ENCODE measurements at regions not wholly inside any gene's neighbourhood (a gene's known extent, or its start where the extent isn't known, plus 50 kb on each side); places are given as distances from the start of the nearest gene placed in this dataset.

DNA sequence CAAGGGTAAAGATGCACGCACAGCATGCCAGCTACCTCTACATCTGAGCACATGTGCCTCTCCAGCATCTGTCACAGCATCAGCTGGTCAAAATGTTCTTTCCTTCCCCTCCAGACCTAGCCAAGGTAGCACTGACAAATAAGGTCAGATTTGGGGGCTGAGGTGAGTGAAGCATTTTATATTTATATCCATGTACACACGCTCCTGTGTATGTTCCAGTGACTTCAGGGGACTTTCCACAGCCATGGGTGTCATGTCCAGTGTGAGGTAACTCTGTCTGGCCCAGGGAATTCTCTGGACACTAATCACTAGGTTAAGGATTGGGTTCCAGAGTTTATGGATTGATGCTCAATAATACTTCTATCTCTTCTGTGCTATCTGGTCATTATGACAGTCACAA lies 165.2 kb upstream of the TP63 start:
- H3K4me3 ChIP-seq (ENCODE audit: low read depth, low read length): no peak overlapping the region
- POLR2A ChIA-PET: no interaction called here
- CTCF ChIA-PET: interaction anchor here (0.9 kb wide), 1 partner anchor 11 kb away, joined by 3 read pairs; no protein-coding TSS in a partner anchor
- DNase-seq (ENCODE audit: low read depth, low spot score): no peak
- TF ChIP-seq, protein P1, sequence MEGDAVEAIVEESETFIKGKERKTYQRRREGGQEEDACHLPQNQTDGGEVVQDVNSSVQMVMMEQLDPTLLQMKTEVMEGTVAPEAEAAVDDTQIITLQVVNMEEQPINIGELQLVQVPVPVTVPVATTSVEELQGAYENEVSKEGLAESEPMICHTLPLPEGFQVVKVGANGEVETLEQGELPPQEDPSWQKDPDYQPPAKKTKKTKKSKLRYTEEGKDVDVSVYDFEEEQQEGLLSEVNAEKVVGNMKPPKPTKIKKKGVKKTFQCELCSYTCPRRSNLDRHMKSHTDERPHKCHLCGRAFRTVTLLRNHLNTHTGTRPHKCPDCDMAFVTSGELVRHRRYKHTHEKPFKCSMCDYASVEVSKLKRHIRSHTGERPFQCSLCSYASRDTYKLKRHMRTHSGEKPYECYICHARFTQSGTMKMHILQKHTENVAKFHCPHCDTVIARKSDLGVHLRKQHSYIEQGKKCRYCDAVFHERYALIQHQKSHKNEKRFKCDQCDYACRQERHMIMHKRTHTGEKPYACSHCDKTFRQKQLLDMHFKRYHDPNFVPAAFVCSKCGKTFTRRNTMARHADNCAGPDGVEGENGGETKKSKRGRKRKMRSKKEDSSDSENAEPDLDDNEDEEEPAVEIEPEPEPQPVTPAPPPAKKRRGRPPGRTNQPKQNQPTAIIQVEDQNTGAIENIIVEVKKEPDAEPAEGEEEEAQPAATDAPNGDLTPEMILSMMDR (IDR thresholded peaks at IDR 0.05; ENCODE audit: insufficient read depth, low read length, missing control alignments): no peak

DNA sequence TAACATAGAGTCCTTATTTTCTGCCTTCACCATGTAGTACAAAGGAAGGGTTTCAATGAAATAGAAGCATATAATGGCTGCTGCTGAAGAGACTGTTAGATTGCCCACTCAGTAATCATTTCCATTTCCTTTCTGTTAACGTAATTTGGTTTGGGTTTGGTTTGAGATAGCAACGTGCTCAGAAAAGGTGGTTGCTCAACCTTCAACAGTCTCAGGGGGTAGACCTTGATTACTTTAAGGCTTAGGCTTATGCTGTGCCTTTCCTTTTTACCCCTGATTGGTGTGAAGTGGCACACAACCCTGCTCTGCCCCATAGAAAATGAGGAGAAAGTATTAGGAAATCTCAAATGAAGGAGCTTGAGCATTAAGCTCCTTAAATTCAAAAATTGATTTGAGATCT lies 163.7 kb upstream of the TP63 start:
- POLR2A ChIA-PET: no interaction called here
- CTCF ChIA-PET: no interaction called here

DNA sequence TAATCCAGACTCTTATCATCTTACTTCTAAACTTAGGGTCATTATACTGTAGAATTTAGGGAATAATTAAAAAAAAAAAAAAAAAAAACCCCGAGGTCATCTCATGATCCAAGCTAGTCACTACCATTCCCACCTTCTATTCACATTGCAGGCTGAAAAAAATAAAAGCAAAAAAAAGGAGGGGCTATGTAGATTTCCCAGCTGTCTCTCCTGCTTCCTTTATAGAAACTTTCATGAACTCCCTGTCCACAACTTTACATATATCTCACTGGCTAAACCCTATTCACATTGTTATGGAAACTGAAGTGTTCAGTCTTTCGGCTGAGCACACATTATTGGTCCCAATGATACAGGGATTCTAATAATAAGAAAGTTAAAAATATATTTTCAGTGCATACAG lies 156.2 kb upstream of the TP63 start:
- no peak overlapping the region for H3K4me3 ChIP-seq (ENCODE audit: low read depth, low read length)
- DNase-seq (ENCODE audit: low read depth, low spot score): no peak
- POLR2A ChIA-PET: no interaction called here
- TF ChIP-seq, protein P1 (IDR thresholded peaks at IDR 0.05; ENCODE audit: insufficient read depth, low read length, missing control alignments): no peak
- CTCF ChIA-PET: interaction anchor here (0.6 kb wide), 1 partner anchor 474 kb away, joined by 3 read pairs; no protein-coding TSS in a partner anchor

More for the DNA sequence above, 163.7 kb upstream of the TP63 start:
- TF ChIP-seq, protein P1 (IDR thresholded peaks at IDR 0.05; ENCODE audit: insufficient read depth, low read length, missing control alignments): no peak
- DNase-seq (ENCODE audit: low read depth, low spot score): no peak
- no peak overlapping the region for H3K4me3 ChIP-seq (ENCODE audit: low read depth, low read length)

DNA sequence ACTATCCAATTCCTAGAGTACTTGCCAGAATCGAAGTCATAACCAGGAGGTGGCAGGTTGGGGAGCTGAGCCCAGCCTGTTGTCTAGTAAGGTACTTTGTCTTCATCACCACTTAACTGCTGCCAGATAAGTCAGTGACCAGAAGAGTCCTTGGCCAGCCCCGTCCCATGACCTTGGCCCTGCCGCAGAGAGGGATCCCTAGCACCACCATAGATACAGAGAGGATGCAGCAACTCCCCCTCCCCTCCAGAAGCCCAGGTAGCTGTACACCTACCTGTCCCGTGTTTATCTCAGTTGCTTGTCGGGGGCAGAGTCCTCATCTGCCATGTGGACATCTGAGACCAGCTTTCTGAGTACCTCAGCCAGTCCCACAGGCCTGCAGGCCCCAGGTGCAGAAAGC lies 153.6 kb upstream of the TP63 start:
- TF ChIP-seq, protein P1 (IDR thresholded peaks at IDR 0.05; ENCODE audit: insufficient read depth, low read length, missing control alignments): no peak
- no peak for DNase-seq (ENCODE audit: low read depth, low spot score)
- H3K4me3 ChIP-seq (ENCODE audit: low read depth, low read length): no peak overlapping the region
- POLR2A ChIA-PET: no interaction called here
- CTCF ChIA-PET: no interaction called here

DNA sequence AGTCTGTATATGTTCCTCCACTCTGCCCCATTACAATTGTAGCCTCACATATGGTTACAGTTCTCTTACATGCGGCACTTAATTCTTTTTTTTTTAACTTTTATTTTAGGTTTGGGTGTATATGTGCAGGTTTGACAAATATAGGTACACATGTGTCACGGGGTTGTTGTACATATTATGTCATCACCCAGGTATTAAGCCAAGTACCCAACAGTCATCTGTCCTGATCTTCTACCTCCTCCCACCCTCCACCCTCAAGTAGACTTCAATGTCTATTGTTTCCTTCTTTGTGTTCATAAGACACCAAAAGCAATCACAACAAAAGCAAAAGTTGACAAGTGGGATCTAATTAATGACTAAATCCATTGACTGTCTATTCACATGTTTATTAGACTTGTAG lies 144.6 kb upstream of the TP63 start:
- no peak for DNase-seq (ENCODE audit: low read depth, low spot score)
- TF ChIP-seq, protein P1 (IDR thresholded peaks at IDR 0.05; ENCODE audit: insufficient read depth, low read length, missing control alignments): no peak
- no peak overlapping the region for H3K4me3 ChIP-seq (ENCODE audit: low read depth, low read length)
- ChIA-PET CTCF (no interaction called here), POLR2A (no interaction called here)

DNA sequence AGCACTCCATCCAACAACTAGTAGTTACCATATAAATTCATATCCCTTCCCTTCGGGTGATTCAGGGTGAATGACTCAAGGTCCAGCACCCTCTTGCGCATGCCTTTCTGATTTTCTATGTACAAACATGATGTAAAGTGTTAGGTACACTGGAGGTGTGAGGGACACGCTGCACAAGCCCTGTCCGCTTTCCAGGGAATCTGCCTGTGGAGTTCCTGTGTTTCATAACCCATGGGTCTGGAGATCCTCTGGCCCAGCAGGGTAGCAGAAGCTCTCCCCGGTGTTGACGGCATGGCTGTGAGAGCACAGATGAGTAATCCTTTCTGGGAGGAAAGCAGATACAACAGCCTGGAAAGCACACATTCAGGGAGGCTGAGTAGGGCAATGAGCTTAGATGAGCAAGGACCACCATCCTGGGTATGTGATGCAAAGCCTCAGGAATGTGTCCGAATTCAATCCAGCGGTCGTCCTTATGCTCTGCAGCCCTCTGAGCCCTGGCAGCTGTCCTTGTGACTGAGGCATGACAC lies 142.9 kb upstream of the TP63 start:
- ChIA-PET CTCF (interaction anchor here (0.7 kb wide), 1 partner anchor 13 kb away, joined by 3 read pairs; no protein-coding TSS in a partner anchor), POLR2A (no interaction called here)
- TF ChIP-seq, protein P1 (IDR thresholded peaks at IDR 0.05; ENCODE audit: insufficient read depth, low read length, missing control alignments): no peak
- H3K4me3 ChIP-seq (ENCODE audit: low read depth, low read length): no peak overlapping the region
- no peak for DNase-seq (ENCODE audit: low read depth, low spot score)
